AG04450 (cell line): ENCODE measurements at regions not wholly inside any gene's neighbourhood (a gene's known extent, or its start where the extent isn't known, plus 50 kb on each side); places are given as distances from the start of the nearest gene placed in this dataset.

Experiments
- CTCF ChIA-PET: fragments of 300-600, 350-600 bp; formaldehyde crosslinking; extraction: SDS; loops from one replicate; lab custom pipeline; 2022; ENCODE audit warnings: antibody characterized with exemption, inconsistent platforms; lab: Charles Lee
- POLR2A ChIA-PET: fragments of 350-600 bp; formaldehyde crosslinking; extraction: SDS; loops from one replicate; lab custom pipeline; 2021; ENCODE audit warnings: antibody characterized with exemption, inconsistent platforms; lab: Yijun Ruan, JAX
- DNase-seq: peaks from one replicate; pipeline ENCODE4 v3.0.0-alpha.2; 2011; ENCODE audit warnings: low read depth, low spot score
- H3K27ac ChIP-seq: one replicate; pipeline ENCODE4 v1.5.1; 2012; ENCODE audit warnings: low read depth, low read length, control low read depth
- H3K27me3 ChIP-seq: one replicate; pipeline ENCODE4 v1.6.0; 2012; ENCODE audit warnings: low read length; ENCODE audit not compliant: control insufficient read depth, insufficient read depth
- H3K4me3 ChIP-seq: 2 replicates; pipeline ENCODE4 v1.5.1; 2011; ENCODE audit warnings: mild to moderate bottlenecking, low read depth, low read length, control low read depth
- H3K9me3 ChIP-seq: 2 replicates; pipeline ENCODE4 v1.5.1; 2012; ENCODE audit warnings: low read length; ENCODE audit not compliant: control insufficient read depth, insufficient read depth
- TF ChIP-seq, protein P1 (sequence below): IDR thresholded peaks from 2 replicates; pipeline ENCODE4 v1.5.1; 2011; ENCODE audit warnings: low read depth, low read length, control low read depth, inconsistent platforms

DNA sequence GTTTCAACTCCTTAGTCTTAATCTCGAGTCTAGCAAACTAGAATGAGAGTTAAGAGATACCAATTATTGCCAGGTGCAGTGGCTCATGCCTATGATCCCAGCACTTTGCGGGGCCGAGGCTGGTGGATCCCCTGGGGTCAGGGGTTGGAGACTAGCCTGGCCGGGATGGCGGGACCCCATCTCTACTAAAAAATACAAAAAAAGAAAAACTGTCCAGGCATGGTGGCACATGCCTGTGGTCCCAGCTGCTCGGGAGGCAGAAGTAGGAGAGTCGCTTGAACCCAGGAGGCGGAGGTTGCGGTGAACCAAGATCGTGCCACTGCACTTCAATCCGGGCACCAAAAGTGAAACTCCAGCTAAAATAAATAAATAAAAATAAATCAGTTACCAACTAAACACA lies 1119.5 kb upstream of the ATXN8OS start:
- no peak overlapping the region for H3K4me3 ChIP-seq
- CTCF ChIA-PET: no interaction called here
- H3K27me3 ChIP-seq: no peaks in the 10 kb centered on the region
- TF ChIP-seq, protein P1, sequence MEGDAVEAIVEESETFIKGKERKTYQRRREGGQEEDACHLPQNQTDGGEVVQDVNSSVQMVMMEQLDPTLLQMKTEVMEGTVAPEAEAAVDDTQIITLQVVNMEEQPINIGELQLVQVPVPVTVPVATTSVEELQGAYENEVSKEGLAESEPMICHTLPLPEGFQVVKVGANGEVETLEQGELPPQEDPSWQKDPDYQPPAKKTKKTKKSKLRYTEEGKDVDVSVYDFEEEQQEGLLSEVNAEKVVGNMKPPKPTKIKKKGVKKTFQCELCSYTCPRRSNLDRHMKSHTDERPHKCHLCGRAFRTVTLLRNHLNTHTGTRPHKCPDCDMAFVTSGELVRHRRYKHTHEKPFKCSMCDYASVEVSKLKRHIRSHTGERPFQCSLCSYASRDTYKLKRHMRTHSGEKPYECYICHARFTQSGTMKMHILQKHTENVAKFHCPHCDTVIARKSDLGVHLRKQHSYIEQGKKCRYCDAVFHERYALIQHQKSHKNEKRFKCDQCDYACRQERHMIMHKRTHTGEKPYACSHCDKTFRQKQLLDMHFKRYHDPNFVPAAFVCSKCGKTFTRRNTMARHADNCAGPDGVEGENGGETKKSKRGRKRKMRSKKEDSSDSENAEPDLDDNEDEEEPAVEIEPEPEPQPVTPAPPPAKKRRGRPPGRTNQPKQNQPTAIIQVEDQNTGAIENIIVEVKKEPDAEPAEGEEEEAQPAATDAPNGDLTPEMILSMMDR: no peak
- POLR2A ChIA-PET: no interaction called here
- H3K27ac ChIP-seq: no peak overlapping the region
- peaks cover 23% of the 10 kb centered on the region for H3K9me3 ChIP-seq
- DNase-seq: no peak

DNA sequence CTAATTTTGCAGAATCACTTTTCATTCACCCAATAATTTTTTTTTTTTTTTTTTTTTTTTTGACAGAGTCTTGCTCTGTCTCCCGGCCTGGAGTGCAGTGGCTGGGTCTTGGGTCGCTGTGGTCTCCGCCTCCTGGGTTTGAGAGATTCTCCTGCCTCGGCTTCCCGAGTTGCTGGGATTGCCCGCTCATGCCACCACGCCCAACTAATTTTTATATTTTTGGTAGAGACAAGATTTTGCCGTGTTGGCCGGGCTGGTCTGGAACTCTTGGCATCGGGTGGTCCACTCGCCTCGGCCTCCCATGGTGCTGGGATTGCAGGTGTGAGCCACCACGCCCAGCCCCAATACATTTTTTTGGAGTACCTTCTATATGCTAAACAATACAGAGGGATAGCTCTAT lies 1120.0 kb upstream of the ATXN8OS start:
- ChIA-PET CTCF (no interaction called here), POLR2A (no interaction called here)

DNA sequence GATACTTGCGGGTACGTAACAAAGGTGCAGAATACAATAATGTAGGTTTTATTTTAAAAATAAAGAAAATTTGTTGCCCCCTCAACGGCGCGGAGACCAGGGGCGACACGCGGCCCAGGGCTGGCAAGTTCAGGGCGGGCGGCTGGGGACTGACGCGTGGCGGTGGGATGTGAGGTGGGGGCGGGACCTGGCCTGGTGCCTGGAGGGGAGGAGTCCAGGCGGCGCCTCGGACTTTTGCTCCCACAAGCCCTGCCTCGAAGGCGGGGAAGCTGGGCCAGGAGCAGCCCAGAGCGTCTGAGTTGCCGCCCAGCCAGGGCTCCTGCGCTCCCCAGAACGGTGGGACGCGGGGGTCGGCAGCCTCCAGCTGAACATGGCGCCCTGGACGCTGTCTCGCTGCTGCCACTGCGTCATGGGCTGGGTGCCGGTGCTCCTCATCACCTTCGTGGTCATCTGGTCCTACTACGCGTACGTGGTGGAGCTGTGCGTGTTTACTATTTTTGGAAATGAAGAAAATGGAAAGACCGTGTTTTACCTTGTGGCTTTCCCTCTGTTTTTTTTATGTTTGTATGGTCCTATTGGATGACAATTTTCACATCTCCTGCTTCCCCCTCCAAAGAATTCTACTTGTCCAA lies 1122.8 kb upstream of the ATXN8OS start:
- ChIA-PET POLR2A (no interaction called here), CTCF (no interaction called here)
- TF ChIP-seq, protein P1: no peak

More for the DNA sequence above, 1120.0 kb upstream of the ATXN8OS start:
- DNase-seq: no peak
- peaks cover 28% of the 10 kb centered on the region for H3K9me3 ChIP-seq
- no peaks in the 10 kb centered on the region for H3K27me3 ChIP-seq
- H3K4me3 ChIP-seq: no peak overlapping the region
- TF ChIP-seq, protein P1: no peak
- no peak overlapping the region for H3K27ac ChIP-seq

DNA sequence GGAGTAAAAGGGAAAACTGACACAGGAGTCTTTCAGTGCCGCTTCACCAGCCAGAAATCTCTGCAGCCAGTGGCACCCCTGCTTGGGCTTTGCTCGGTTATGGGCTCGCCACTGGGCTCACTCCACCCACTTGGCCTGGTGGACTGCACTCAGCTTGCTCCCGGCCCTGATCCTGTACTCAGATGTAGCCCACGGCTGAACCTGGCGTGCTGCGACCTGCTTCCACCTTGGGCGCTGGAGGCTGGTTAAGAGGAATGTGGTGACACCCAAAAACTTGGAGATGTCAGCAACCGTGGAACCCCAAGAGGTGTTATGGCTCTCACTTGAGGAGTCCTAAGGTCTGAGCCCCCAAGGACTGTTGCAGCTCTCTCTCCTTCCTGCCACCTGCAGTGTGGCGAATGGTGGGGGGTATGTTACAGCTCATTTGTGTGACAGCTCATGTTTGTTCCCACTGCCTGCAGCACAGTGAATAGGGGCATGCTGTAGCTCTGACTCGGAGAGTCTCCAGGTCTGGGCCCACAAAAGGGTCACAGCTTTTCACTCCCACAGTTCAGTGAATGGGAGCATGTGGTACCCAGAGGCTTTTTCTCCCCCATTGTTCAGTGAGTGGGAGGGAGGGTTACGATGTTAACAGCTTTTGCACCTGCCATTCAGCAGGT lies 1124.5 kb upstream of the ATXN8OS start:
- ChIA-PET POLR2A (no interaction called here), CTCF (no interaction called here)
- TF ChIP-seq, protein P1: no peak
- no peak overlapping the region for H3K4me3 ChIP-seq
- no peak overlapping the region for H3K27ac ChIP-seq
- H3K27me3 ChIP-seq: no peaks in the 10 kb centered on the region
- peaks cover 25% of the 10 kb centered on the region for H3K9me3 ChIP-seq
- DNase-seq: no peak

More for the DNA sequence above, 1122.8 kb upstream of the ATXN8OS start:
- no peak for DNase-seq
- H3K9me3 ChIP-seq: peaks cover 28% of the 10 kb centered on the region
- H3K27me3 ChIP-seq: no peaks in the 10 kb centered on the region
- H3K4me3 ChIP-seq: no peak overlapping the region
- H3K27ac ChIP-seq: no peak overlapping the region

DNA sequence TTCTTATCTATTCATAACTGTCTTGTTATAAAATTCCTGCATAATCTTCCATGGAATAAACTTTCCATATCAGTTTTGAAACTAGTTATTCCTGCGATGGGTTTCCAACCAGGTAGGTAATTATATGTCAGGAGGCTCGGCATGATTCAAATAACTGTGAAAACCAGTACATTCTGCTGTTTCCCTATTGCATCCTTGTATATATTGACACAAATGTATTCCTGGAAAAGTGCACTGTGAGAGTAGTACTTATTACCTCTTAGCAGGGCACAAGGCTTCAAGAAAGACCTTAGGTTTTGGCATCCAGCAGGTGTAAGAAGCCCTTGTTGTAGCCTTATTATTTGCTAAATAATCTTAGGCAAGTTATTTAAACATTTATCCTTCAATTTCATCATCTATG lies 1131.3 kb upstream of the ATXN8OS start:
- POLR2A ChIA-PET: no interaction called here
- no peaks in the 10 kb centered on the region for H3K27me3 ChIP-seq
- H3K4me3 ChIP-seq: no peak overlapping the region
- DNase-seq: no peak
- TF ChIP-seq, protein P1: no peak
- H3K9me3 ChIP-seq: peaks cover 3% of the 10 kb centered on the region; the same call in 1 of the 2 replicates
- no peak overlapping the region for H3K27ac ChIP-seq
- CTCF ChIA-PET: no interaction called here
